ENCODE measurements at regions not wholly inside any gene's neighbourhood (a gene's known extent, or its start where the extent isn't known, plus 50 kb on each side); places are given as distances from the start of the nearest gene placed in this dataset.

- TF ChIP-seq BCLAF1 (IDR thresholded peaks at IDR 0.05; ENCODE audit: borderline replicate concordance in 1 of 2, control insufficient read depth in 1 of 2, low read depth in 2 of 2, low read length in 1 of 2) (peak in 1 of 2 experiments; percentile 60; a peak in 1 of 4 replicates), ELF1 (tag; IDR thresholded peaks at IDR 0.05) (peak; percentile 62), NCOA1 (IDR thresholded peaks at IDR 0.05; ENCODE audit: low read depth) (no peak), POLR2B (IDR thresholded peaks at IDR 0.05; ENCODE audit: low read depth, partially characterized antibody) (no peak), GABPB1 (CRISPR knock-in tag; IDR thresholded peaks at IDR 0.05) (no peak), SP2 (IDR thresholded peaks at IDR 0.05; ENCODE audit: extremely low read depth, low read depth, low read length, poor library complexity, severe bottlenecking) (no peak), NR3C1 (CRISPR knock-in tag; IDR thresholded peaks at IDR 0.05) (no peak), MITF (IDR thresholded peaks at IDR 0.05) (no peak), ZNF224 (CRISPR knock-in tag; IDR thresholded peaks at IDR 0.05) (no peak), ZNF143 (CRISPR knock-in tag; IDR thresholded peaks at IDR 0.05) (no peak), ZNF175 (CRISPR knock-in tag; IDR thresholded peaks at IDR 0.05; ENCODE audit: low read depth) (no peak), CLOCK (CRISPR knock-in tag; IDR thresholded peaks at IDR 0.05; ENCODE audit: borderline replicate concordance) (no peak)
Measured at GRCh38 chr20:23245553-23246181, 104.9 kb upstream of the NXT1 start (continued).
